ENCODE measurements at regions not wholly inside any gene's neighbourhood (a gene's known extent, or its start where the extent isn't known, plus 50 kb on each side); places are given as distances from the start of the nearest gene placed in this dataset.

GRCh38 chr3:189053322-189053721 lies 118.4 kb upstream of the TPRG1 start (continued):
- no peak for TF ChIP-seq SMAD4 (CRISPR knock-in tag; IDR thresholded peaks at IDR 0.05)
- no peak for TF ChIP-seq ZNF232 (CRISPR knock-in tag; IDR thresholded peaks at IDR 0.05)
- no peak for TF ChIP-seq IRF2 (CRISPR knock-in tag; IDR thresholded peaks at IDR 0.05; ENCODE audit: borderline replicate concordance, low read depth)
- TF ChIP-seq KAT7 (CRISPR knock-in tag; IDR thresholded peaks at IDR 0.05; ENCODE audit: borderline replicate concordance), result no peak
- no peak for TF ChIP-seq ZNF121 (CRISPR knock-in tag; IDR thresholded peaks at IDR 0.05)
- TF ChIP-seq TP53 (CRISPR knock-in tag; IDR thresholded peaks at IDR 0.05), result no peak

- Mint-ChIP-seq H3K4me1 (no peaks in the 10 kb centered on the region), H3K27me3 (ENCODE audit: low read depth) (no peaks in the 10 kb centered on the region), H3K4me3 (no peak overlapping the region), H3K36me3 (no peaks in the 10 kb centered on the region), H3K9me3 (peaks cover 13% of the 10 kb centered on the region), H3K27ac (no peak overlapping the region)
- DNase-seq (ENCODE audit: low spot score), result no peak
- ATAC-seq, result no peak
- ChIA-PET CTCF (no interaction called here), POLR2A (no interaction called here)
- TF ChIP-seq SOX15 (CRISPR knock-in tag; IDR thresholded peaks at IDR 0.05) (no peak), ZNF512 (CRISPR knock-in tag; IDR thresholded peaks at IDR 0.05; ENCODE audit: borderline replicate concordance) (no peak), FOXP1 (CRISPR knock-in tag; IDR thresholded peaks at IDR 0.05; ENCODE audit: borderline replicate concordance) (no peak), ZBTB43 (CRISPR knock-in tag; IDR thresholded peaks at IDR 0.05) (no peak)
These were observed 115.0 kb upstream of the TPRG1 start for GRCh38 chr3:189056646-189057335.

- H3K4me3 Mint-ChIP-seq, result no peak overlapping the region
- H3K27me3 Mint-ChIP-seq (ENCODE audit: low read depth), result no peaks in the 10 kb centered on the region
- H3K4me1 Mint-ChIP-seq, result no peaks in the 10 kb centered on the region
- ATAC-seq (no peak), DNase-seq (ENCODE audit: low spot score) (no peak)
- H3K27ac Mint-ChIP-seq, result no peak overlapping the region
- ChIA-PET CTCF (no interaction called here), POLR2A (no interaction called here)
- no peak for TF ChIP-seq PRDM15 (CRISPR knock-in tag; IDR thresholded peaks at IDR 0.05)
- no peak for TF ChIP-seq CDX4 (CRISPR knock-in tag; IDR thresholded peaks at IDR 0.05; ENCODE audit: borderline replicate concordance)
- TF ChIP-seq RELA (CRISPR knock-in tag; IDR thresholded peaks at IDR 0.05; ENCODE audit: borderline replicate concordance), result no peak
- peaks cover 13% of the 10 kb centered on the region for H3K9me3 Mint-ChIP-seq
- no peaks in the 10 kb centered on the region for H3K36me3 Mint-ChIP-seq
These were observed 114.4 kb upstream of the TPRG1 start for GRCh38 chr3:189057369-189057768.

- H3K36me3 Mint-ChIP-seq, result no peaks in the 10 kb centered on the region
- no peaks in the 10 kb centered on the region for H3K4me1 Mint-ChIP-seq
- DNase-seq (ENCODE audit: low spot score), result no peak
- H3K27me3 Mint-ChIP-seq (ENCODE audit: low read depth), result no peaks in the 10 kb centered on the region
- no peak for ATAC-seq
- ChIA-PET POLR2A (no interaction called here), CTCF (no interaction called here)
- TF ChIP-seq GABPB1 (CRISPR knock-in tag; IDR thresholded peaks at IDR 0.05) (0 out of 2 replicates have a peak, but pooled peaks have one; percentile 14), IRF1 (CRISPR knock-in tag; IDR thresholded peaks at IDR 0.05) (no peak)
- H3K4me3 Mint-ChIP-seq, result no peak overlapping the region
- H3K27ac Mint-ChIP-seq, result no peak overlapping the region
- peaks cover 18% of the 10 kb centered on the region for H3K9me3 Mint-ChIP-seq
These were observed 113.7 kb upstream of the TPRG1 start for GRCh38 chr3:189058071-189058470.

Data from WTC11 (cell line).